ENCODE measurements at regions not wholly inside any gene's neighbourhood (a gene's known extent, or its start where the extent isn't known, plus 50 kb on each side); places are given as distances from the start of the nearest gene placed in this dataset.

DNA sequence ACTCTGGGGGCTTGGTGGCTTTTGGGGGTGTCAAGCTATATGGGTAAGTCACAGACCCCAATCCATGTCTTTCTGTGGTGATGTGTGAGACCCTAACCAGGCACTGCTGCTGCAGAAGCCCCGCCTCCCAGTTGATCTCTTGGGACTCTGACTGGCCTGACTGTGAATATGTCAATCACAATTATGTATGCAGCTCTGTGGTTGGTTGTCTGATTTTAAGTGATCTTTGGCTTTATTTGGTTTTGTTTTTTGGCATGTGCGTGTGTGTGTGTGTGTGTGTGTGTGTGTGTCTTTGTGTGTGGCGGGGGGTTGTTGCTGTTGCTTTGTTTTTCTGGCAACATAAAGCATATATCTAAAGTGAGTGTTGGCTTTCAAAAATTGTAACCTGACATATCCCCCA, 78.5 kb upstream of the GLS start:
- TF ChIP-seq CTCF (IDR thresholded peaks at IDR 0.05; ENCODE audit: extremely low read depth, low read depth, low read length): no peak
- Histone ChIP-seq H3K9me3 (ENCODE audit: low read depth, low read length) (no peaks in the 10 kb centered on the region), H2AFZ (ENCODE audit: low read length) (no peak overlapping the region), H4K20me1 (ENCODE audit: insufficient read depth, low read length) (no peaks in the 10 kb centered on the region), H3K36me3 (ENCODE audit: insufficient read depth, low read length) (no peaks in the 10 kb centered on the region), H3K27ac (ENCODE audit: low read depth, low read length) (no peak overlapping the region), H3K27me3 (ENCODE audit: insufficient read depth, low read length) (no peaks in the 10 kb centered on the region), H3K4me1 (ENCODE audit: insufficient read depth, low read length) (no peaks in the 10 kb centered on the region), H3K79me2 (ENCODE audit: insufficient read depth, low read length) (no peaks in the 10 kb centered on the region), H3K4me3 (ENCODE audit: insufficient read depth, low read length) (no peak overlapping the region), H3K4me2 (ENCODE audit: insufficient read depth, low read length) (no peak overlapping the region)
- no peak for DNase-seq (ENCODE audit: insufficient read length, low spot score, missing footprints)

- DNase-seq (ENCODE audit: insufficient read length, low spot score, missing footprints): no peak
- H2AFZ ChIP-seq (ENCODE audit: low read length): no peak overlapping the region
These were observed 77.9 kb upstream of the GLS start for GRCh38 chr2:190802626-190803209.

GRCh38 chr2:190804182-190804795, 76.3 kb upstream of the GLS start:
- no peak overlapping the region for H3K27ac ChIP-seq (ENCODE audit: low read depth, low read length)
- no peak overlapping the region for H3K4me3 ChIP-seq (ENCODE audit: insufficient read depth, low read length)
- DNase-seq (ENCODE audit: insufficient read length, low spot score, missing footprints): no peak
- no peaks in the 10 kb centered on the region for H4K20me1 ChIP-seq (ENCODE audit: insufficient read depth, low read length)
- H3K79me2 ChIP-seq (ENCODE audit: insufficient read depth, low read length): no peaks in the 10 kb centered on the region
- H2AFZ ChIP-seq (ENCODE audit: low read length): peak overlapping the region; percentile 48
- no peaks in the 10 kb centered on the region for H3K9me3 ChIP-seq (ENCODE audit: low read depth, low read length)
- peak; percentile 75 for TF ChIP-seq CTCF (IDR thresholded peaks at IDR 0.05; ENCODE audit: extremely low read depth, low read depth, low read length)
- no peaks in the 10 kb centered on the region for H3K27me3 ChIP-seq (ENCODE audit: insufficient read depth, low read length)
- H3K4me2 ChIP-seq (ENCODE audit: insufficient read depth, low read length): no peak overlapping the region
- peaks cover 3% of the 10 kb centered on the region for H3K4me1 ChIP-seq (ENCODE audit: insufficient read depth, low read length)
- no peaks in the 10 kb centered on the region for H3K36me3 ChIP-seq (ENCODE audit: insufficient read depth, low read length)

More at GRCh38 chr2:190802626-190803209, 77.9 kb upstream of the GLS start:
- no peaks in the 10 kb centered on the region for H3K4me1 ChIP-seq (ENCODE audit: insufficient read depth, low read length)
- no peaks in the 10 kb centered on the region for H3K27me3 ChIP-seq (ENCODE audit: insufficient read depth, low read length)
- H3K4me3 ChIP-seq (ENCODE audit: insufficient read depth, low read length): no peak overlapping the region
- H3K9me3 ChIP-seq (ENCODE audit: low read depth, low read length): no peaks in the 10 kb centered on the region
- H3K4me2 ChIP-seq (ENCODE audit: insufficient read depth, low read length): no peak overlapping the region
- no peak for TF ChIP-seq CTCF (IDR thresholded peaks at IDR 0.05; ENCODE audit: extremely low read depth, low read depth, low read length)
- H3K79me2 ChIP-seq (ENCODE audit: insufficient read depth, low read length): no peaks in the 10 kb centered on the region
- no peaks in the 10 kb centered on the region for H3K36me3 ChIP-seq (ENCODE audit: insufficient read depth, low read length)
- no peak overlapping the region for H3K27ac ChIP-seq (ENCODE audit: low read depth, low read length)
- no peaks in the 10 kb centered on the region for H4K20me1 ChIP-seq (ENCODE audit: insufficient read depth, low read length)

- no peak for DNase-seq (ENCODE audit: insufficient read length, low spot score, missing footprints)
- no peaks in the 10 kb centered on the region for H3K36me3 ChIP-seq (ENCODE audit: insufficient read depth, low read length)
- TF ChIP-seq CTCF (IDR thresholded peaks at IDR 0.05; ENCODE audit: extremely low read depth, low read depth, low read length): no peak
- H3K4me1 ChIP-seq (ENCODE audit: insufficient read depth, low read length): peaks cover 11% of the 10 kb centered on the region
- no peaks in the 10 kb centered on the region for H3K79me2 ChIP-seq (ENCODE audit: insufficient read depth, low read length)
- H3K27ac ChIP-seq (ENCODE audit: low read depth, low read length): no peak overlapping the region
- no peak overlapping the region for H3K4me2 ChIP-seq (ENCODE audit: insufficient read depth, low read length)
- no peaks in the 10 kb centered on the region for H3K9me3 ChIP-seq (ENCODE audit: low read depth, low read length)
- H2AFZ ChIP-seq (ENCODE audit: low read length): no peak overlapping the region
- no peaks in the 10 kb centered on the region for H4K20me1 ChIP-seq (ENCODE audit: insufficient read depth, low read length)
- no peaks in the 10 kb centered on the region for H3K27me3 ChIP-seq (ENCODE audit: insufficient read depth, low read length)
- no peak overlapping the region for H3K4me3 ChIP-seq (ENCODE audit: insufficient read depth, low read length)
These were observed 75.5 kb upstream of the GLS start for GRCh38 chr2:190805126-190805525.
